Epithelial cell of prostate (primary cell): ENCODE measurements at regions not wholly inside any gene's neighbourhood (a gene's known extent, or its start where the extent isn't known, plus 50 kb on each side); places are given as distances from the start of the nearest gene placed in this dataset.
"Not testable (repeated sequence)": the region's sequence is repeated elsewhere in the genome, so short reads cannot be mapped to it uniquely, and the experiment has no call there.

Experiments used
- DNase-seq: peaks from one replicate; pipeline ENCODE4 v3.0.0-alpha.2; 2011; ENCODE audit warnings: low read depth, low spot score
- H3K27ac ChIP-seq: fragments of 450-650 bp; 2 replicates; pipeline ENCODE4 v1.5.1; 2017; ENCODE audit warnings: mild to moderate bottlenecking

GRCh38 chr3:156043832-156044633 lies 76.3 kb upstream of the KCNAB1 start:
- not testable (repeated sequence) for H3K27ac ChIP-seq, DNase-seq

- no peak overlapping the region for H3K27ac ChIP-seq
- no peak for DNase-seq
Observed at GRCh38 chr3:156044634-156044975, 75.8 kb upstream of the KCNAB1 start.

GRCh38 chr3:156048483-156048882 lies 71.9 kb upstream of the KCNAB1 start:
- DNase-seq, H3K27ac ChIP-seq: not testable (repeated sequence)

- H3K27ac ChIP-seq: no peak overlapping the region
- no peak for DNase-seq
Observed at GRCh38 chr3:156050918-156051317, 69.5 kb upstream of the KCNAB1 start.

GRCh38 chr3:156051651-156052050 lies 68.7 kb upstream of the KCNAB1 start:
- no peak overlapping the region for H3K27ac ChIP-seq
- DNase-seq: no peak

GRCh38 chr3:156052115-156052514 lies 68.3 kb upstream of the KCNAB1 start:
- DNase-seq: no peak
- no peak overlapping the region for H3K27ac ChIP-seq

GRCh38 chr3:156059950-156060501 lies 60.4 kb upstream of the KCNAB1 start:
- DNase-seq: no peak
- no peak overlapping the region for H3K27ac ChIP-seq

- not testable (repeated sequence) for H3K27ac ChIP-seq, DNase-seq
Observed at GRCh38 chr3:156068151-156068550, 52.2 kb upstream of the KCNAB1 start.

GRCh38 chr3:156070028-156070427 lies 50.4 kb upstream of the KCNAB1 start:
- no peak overlapping the region for H3K27ac ChIP-seq
- no peak for DNase-seq
